Prostate gland (tissue), 2 donors: ENCODE measurements at regions not wholly inside any gene's neighbourhood (a gene's known extent, or its start where the extent isn't known, plus 50 kb on each side); places are given as distances from the start of the nearest gene placed in this dataset.

ENCODE experiments used
- POLR2A ChIP-seq: fragments of 450-650 bp; IDR thresholded peaks from one replicate; pipeline ENCODE4 v1.6.1; 2016; ENCODE audit warnings: antibody characterized with exemption, mild to moderate bottlenecking
- TF ChIP-seq, protein P1 (sequence below), 4 experiments: fragments of 200-600 bp in 2 of 4; fragments of 450-650 bp in 2 of 4; sonication (generic) in 2 of 4; IDR thresholded peaks; 1 replicate in 3 of 4; 2 replicates in 1 of 4; pipeline ENCODE4 v1.5.1; 2016 to 2019; ENCODE audit warnings: antibody characterized with exemption in 4 of 4, mild to moderate bottlenecking in 2 of 4, moderate library complexity in 2 of 4

DNA sequence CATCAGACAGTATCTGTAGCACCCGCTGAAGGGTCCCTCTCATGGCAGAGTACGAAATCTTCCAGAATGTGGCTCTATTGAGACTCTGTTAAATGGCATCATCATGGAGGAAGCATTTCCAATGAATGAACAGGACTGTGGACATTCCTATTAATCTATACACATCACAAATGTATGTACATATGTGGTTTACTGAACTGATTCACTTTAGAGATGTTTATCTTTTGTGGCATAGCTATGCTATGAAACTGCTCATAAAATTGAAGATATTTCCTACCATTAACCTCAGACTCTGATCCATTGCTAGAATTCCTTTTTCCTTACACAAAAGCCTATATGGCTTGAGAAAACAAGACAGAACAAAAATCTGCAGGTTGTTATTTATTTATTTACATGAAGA, 259.6 kb upstream of the RRP15 start:
- TF ChIP-seq POLR2A: no peak
- TF ChIP-seq, protein P1, sequence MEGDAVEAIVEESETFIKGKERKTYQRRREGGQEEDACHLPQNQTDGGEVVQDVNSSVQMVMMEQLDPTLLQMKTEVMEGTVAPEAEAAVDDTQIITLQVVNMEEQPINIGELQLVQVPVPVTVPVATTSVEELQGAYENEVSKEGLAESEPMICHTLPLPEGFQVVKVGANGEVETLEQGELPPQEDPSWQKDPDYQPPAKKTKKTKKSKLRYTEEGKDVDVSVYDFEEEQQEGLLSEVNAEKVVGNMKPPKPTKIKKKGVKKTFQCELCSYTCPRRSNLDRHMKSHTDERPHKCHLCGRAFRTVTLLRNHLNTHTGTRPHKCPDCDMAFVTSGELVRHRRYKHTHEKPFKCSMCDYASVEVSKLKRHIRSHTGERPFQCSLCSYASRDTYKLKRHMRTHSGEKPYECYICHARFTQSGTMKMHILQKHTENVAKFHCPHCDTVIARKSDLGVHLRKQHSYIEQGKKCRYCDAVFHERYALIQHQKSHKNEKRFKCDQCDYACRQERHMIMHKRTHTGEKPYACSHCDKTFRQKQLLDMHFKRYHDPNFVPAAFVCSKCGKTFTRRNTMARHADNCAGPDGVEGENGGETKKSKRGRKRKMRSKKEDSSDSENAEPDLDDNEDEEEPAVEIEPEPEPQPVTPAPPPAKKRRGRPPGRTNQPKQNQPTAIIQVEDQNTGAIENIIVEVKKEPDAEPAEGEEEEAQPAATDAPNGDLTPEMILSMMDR (IDR thresholded peaks at IDR 0.05): no peak
